ENCODE measurements at regions not wholly inside any gene's neighbourhood (a gene's known extent, or its start where the extent isn't known, plus 50 kb on each side); places are given as distances from the start of the nearest gene placed in this dataset.

DNA sequence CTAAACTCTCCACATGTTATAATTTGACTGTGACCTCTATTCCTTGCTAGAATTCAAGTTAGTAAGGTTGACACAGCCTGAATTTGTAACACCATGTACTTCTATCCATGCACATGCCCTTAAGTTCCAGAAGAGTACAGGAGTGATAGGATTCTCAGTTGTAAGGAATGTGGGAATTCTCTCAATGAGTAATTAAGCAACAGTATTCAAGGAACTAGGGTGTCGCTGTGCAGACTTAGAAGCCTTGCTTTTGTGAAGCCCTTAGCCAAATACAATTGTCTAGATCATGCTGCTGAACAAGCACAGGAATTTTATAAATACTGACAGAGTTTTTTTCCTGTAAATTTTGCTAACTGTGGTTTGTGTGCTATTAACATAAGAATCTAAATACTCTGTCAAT is 276.3 kb upstream of the PTBP2 start:
- WGBS: 94% methylated on average over 1 of the region's 1 CpG
- no peak for DNase-seq (ENCODE audit: low spot score)
- no peaks in the 10 kb centered on the region for H3K4me1 ChIP-seq (ENCODE audit: control insufficient read depth in 4 of 4, insufficient read depth in 4 of 4, low read length in 3 of 4)
- TF ChIP-seq, protein P1, sequence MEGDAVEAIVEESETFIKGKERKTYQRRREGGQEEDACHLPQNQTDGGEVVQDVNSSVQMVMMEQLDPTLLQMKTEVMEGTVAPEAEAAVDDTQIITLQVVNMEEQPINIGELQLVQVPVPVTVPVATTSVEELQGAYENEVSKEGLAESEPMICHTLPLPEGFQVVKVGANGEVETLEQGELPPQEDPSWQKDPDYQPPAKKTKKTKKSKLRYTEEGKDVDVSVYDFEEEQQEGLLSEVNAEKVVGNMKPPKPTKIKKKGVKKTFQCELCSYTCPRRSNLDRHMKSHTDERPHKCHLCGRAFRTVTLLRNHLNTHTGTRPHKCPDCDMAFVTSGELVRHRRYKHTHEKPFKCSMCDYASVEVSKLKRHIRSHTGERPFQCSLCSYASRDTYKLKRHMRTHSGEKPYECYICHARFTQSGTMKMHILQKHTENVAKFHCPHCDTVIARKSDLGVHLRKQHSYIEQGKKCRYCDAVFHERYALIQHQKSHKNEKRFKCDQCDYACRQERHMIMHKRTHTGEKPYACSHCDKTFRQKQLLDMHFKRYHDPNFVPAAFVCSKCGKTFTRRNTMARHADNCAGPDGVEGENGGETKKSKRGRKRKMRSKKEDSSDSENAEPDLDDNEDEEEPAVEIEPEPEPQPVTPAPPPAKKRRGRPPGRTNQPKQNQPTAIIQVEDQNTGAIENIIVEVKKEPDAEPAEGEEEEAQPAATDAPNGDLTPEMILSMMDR (IDR thresholded peaks at IDR 0.05; ENCODE audit: low read depth, low read length, missing input control): no peak
- TF ChIP-seq, protein P2, sequence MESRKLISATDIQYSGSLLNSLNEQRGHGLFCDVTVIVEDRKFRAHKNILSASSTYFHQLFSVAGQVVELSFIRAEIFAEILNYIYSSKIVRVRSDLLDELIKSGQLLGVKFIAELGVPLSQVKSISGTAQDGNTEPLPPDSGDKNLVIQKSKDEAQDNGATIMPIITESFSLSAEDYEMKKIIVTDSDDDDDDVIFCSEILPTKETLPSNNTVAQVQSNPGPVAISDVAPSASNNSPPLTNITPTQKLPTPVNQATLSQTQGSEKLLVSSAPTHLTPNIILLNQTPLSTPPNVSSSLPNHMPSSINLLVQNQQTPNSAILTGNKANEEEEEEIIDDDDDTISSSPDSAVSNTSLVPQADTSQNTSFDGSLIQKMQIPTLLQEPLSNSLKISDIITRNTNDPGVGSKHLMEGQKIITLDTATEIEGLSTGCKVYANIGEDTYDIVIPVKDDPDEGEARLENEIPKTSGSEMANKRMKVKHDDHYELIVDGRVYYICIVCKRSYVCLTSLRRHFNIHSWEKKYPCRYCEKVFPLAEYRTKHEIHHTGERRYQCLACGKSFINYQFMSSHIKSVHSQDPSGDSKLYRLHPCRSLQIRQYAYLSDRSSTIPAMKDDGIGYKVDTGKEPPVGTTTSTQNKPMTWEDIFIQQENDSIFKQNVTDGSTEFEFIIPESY (IDR thresholded peaks at IDR 0.05): no peak
- TF ChIP-seq, protein P3, sequence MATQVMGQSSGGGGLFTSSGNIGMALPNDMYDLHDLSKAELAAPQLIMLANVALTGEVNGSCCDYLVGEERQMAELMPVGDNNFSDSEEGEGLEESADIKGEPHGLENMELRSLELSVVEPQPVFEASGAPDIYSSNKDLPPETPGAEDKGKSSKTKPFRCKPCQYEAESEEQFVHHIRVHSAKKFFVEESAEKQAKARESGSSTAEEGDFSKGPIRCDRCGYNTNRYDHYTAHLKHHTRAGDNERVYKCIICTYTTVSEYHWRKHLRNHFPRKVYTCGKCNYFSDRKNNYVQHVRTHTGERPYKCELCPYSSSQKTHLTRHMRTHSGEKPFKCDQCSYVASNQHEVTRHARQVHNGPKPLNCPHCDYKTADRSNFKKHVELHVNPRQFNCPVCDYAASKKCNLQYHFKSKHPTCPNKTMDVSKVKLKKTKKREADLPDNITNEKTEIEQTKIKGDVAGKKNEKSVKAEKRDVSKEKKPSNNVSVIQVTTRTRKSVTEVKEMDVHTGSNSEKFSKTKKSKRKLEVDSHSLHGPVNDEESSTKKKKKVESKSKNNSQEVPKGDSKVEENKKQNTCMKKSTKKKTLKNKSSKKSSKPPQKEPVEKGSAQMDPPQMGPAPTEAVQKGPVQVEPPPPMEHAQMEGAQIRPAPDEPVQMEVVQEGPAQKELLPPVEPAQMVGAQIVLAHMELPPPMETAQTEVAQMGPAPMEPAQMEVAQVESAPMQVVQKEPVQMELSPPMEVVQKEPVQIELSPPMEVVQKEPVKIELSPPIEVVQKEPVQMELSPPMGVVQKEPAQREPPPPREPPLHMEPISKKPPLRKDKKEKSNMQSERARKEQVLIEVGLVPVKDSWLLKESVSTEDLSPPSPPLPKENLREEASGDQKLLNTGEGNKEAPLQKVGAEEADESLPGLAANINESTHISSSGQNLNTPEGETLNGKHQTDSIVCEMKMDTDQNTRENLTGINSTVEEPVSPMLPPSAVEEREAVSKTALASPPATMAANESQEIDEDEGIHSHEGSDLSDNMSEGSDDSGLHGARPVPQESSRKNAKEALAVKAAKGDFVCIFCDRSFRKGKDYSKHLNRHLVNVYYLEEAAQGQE (IDR thresholded peaks at IDR 0.05): no peak
- TF ChIP-seq EGR1 (IDR thresholded peaks at IDR 0.05; ENCODE audit: low read depth in 2 of 2) (no peak), FOXA2 (IDR thresholded peaks at IDR 0.05) (no peak), GABPA (IDR thresholded peaks at IDR 0.05 in 1 of 2, conservative IDR thresholded peaks at IDR 0.05 in 1 of 2) (no peak), YY1 (IDR thresholded peaks at IDR 0.05) (no peak), HNF4A (conservative IDR thresholded peaks at IDR 0.05) (no peak)
- TF ChIP-seq, protein P4, sequence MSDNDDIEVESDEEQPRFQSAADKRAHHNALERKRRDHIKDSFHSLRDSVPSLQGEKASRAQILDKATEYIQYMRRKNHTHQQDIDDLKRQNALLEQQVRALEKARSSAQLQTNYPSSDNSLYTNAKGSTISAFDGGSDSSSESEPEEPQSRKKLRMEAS (IDR thresholded peaks at IDR 0.05): no peak
- H3K4me3 ChIP-seq (ENCODE audit: low read depth in 1 of 3, low read length in 3 of 3): no peak overlapping the region
- no peaks in the 10 kb centered on the region for H3K9me3 ChIP-seq (ENCODE audit: control insufficient read depth in 4 of 4, low read length in 3 of 4)
- H3K27me3 ChIP-seq (ENCODE audit: control insufficient read depth in 4 of 4, insufficient read depth in 4 of 4, low read length in 3 of 4): no peaks in the 10 kb centered on the region
- H3K27ac ChIP-seq (ENCODE audit: low read depth in 1 of 2, low read length in 2 of 2): no peak overlapping the region
- H3K9ac ChIP-seq (ENCODE audit: low read depth in 1 of 2, low read length in 2 of 2): no peak overlapping the region
- no peaks in the 10 kb centered on the region for H3K36me3 ChIP-seq (ENCODE audit: control insufficient read depth in 4 of 4, insufficient read depth in 3 of 4, low read depth in 1 of 4, low read length in 3 of 4)

DNA sequence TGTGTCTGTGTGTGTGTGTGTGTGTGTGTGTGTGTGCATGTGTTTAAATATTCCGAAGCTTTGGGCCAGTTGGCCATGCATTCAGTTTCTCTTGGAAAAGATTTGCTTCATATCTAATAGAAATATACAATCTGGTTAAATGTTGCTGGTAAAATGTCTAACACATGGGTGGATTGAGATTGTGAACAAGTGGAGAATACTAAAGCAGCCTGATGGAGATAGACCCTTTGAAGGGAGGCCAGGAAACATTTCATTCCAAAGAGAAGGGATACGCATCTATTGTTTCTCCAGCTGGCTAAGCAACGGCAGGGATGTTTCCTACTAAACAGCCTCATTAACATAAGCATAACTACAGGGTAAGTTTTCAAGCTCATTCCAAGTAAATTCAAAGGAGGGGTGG is 257.5 kb upstream of the PTBP2 start:
- DNase-seq (ENCODE audit: low spot score): no peak
- Histone ChIP-seq H3K4me1 (ENCODE audit: control insufficient read depth in 4 of 4, insufficient read depth in 4 of 4, low read length in 3 of 4) (peaks cover 0 to 7% (median 1%) of the 10 kb centered on the region in 4 donors), H3K27ac (ENCODE audit: low read depth in 1 of 2, low read length in 2 of 2) (no peak overlapping the region), H3K9ac (ENCODE audit: low read depth in 1 of 2, low read length in 2 of 2) (no peak overlapping the region), H3K4me3 (ENCODE audit: low read depth in 1 of 3, low read length in 3 of 3) (no peak overlapping the region), H3K36me3 (ENCODE audit: control insufficient read depth in 4 of 4, insufficient read depth in 3 of 4, low read depth in 1 of 4, low read length in 3 of 4) (no peaks in the 10 kb centered on the region), H3K9me3 (ENCODE audit: control insufficient read depth in 4 of 4, low read length in 3 of 4) (no peaks in the 10 kb centered on the region), H3K27me3 (ENCODE audit: control insufficient read depth in 4 of 4, insufficient read depth in 4 of 4, low read length in 3 of 4) (no peaks in the 10 kb centered on the region)
- 80% methylated on average over 3 of the region's 3 CpGs for WGBS
- TF ChIP-seq SP1 (IDR thresholded peaks at IDR 0.05): no peak
- TF ChIP-seq, protein P2 (IDR thresholded peaks at IDR 0.05): no peak
- TF ChIP-seq, protein P3 (IDR thresholded peaks at IDR 0.05): no peak
- no peak for TF ChIP-seq RAD21 (IDR thresholded peaks at IDR 0.05)
- TF ChIP-seq, protein P4 (IDR thresholded peaks at IDR 0.05): no peak
- no peak for TF ChIP-seq NR2F2 (IDR thresholded peaks at IDR 0.05)
- no peak for TF ChIP-seq JUND (IDR thresholded peaks at IDR 0.05)
- no peak for TF ChIP-seq HNF4G (IDR thresholded peaks at IDR 0.05)
- no peak for TF ChIP-seq YY1 (IDR thresholded peaks at IDR 0.05)
- TF ChIP-seq FOXA2 (IDR thresholded peaks at IDR 0.05): no peak
- no peak for TF ChIP-seq HNF4A (conservative IDR thresholded peaks at IDR 0.05)
- TF ChIP-seq, protein P1 (IDR thresholded peaks at IDR 0.05; ENCODE audit: low read depth, low read length, missing input control): no peak

All from liver (tissue), 8 donors.